RCC 7860 (cell line): ENCODE measurements at regions not wholly inside any gene's neighbourhood (a gene's known extent, or its start where the extent isn't known, plus 50 kb on each side); places are given as distances from the start of the nearest gene placed in this dataset.

ENCODE experiments used
- DNase-seq: peaks from one replicate; pipeline ENCODE4 v3.0.0-alpha.2; 2015; ENCODE audit warnings: low spot score
- FAIRE-seq: peaks from 2 replicates; lab custom pipeline; 2012; peaks lifted over from hg19 to GRCh38; lab: Jason Lieb, UNC

DNA sequence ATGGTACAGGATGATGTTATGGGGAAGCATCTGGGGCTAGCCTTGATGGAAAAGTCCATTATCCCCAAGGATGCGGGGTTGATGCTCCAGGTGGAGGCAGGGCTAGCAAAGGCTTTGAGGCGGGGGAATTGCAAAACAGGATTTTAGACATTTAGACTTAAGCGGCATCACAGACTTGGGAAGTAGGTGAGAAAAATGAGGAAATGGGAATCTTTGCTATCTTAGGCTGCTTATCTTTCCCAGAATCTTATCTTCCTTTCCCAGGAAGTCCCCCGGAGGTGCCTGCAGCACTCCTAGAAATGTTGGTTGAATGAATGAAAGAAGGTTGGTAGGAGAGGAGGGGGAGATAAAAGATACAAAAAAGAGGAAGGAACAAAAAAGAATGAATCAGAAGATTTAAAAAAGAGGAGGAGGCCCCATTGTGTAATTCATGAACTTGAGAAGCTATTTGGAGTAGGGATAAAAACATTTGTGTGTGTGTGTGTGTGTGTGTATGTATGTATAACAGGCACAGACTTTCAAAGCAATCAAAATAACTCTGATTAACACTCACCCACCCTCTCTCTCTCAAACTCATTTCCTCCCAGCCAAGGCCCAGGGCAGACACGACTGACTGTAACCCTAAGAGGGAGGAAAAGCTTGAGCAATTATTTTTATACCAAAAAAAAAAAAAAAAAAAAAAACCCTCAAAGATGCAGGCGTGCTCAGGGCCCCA is 62.5 kb upstream of the TBX3 start:
- no peak for FAIRE-seq
- DNase-seq, result no peak

DNA sequence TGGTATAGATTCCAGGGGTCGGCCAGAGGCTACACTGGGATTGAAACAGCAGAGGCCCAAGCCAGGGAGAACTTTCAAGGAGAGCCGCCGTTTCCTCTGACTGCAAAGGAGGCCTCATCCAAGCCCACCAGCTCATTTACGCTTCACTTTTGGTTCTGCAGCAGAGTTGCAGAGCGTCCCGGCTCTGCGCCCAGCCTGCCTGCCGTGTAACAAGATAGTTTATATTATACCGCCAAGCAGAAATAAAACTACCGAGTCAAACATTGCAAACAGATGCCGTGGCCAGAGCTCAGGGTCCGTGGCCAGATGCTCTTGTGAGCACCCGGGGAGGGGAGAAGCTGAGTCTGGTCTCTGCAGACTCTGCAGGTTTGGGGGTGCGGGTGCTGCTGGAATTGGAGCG is 60.7 kb upstream of the TBX3 start:
- no peak for DNase-seq
- FAIRE-seq, result no peak

DNA sequence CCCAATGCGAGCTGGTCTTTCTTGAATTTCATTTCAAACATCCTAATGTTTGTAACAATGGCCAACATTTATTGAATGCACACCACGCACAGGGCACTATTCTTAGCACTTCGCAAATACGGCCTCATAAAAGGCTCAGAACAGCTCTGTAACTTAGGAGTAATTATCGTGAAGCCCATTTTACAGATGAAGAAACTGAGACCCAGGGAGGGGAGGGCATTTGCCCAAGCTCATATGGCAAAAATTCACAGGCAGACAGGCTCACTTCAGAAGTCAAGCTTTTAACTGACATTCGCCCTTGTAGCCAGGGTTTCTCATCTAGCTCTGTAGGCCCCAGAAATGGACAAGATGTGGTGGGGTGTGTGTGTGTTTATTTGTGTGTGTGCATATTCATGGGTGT is 60.3 kb upstream of the TBX3 start:
- FAIRE-seq, result no peak
- no peak for DNase-seq

DNA sequence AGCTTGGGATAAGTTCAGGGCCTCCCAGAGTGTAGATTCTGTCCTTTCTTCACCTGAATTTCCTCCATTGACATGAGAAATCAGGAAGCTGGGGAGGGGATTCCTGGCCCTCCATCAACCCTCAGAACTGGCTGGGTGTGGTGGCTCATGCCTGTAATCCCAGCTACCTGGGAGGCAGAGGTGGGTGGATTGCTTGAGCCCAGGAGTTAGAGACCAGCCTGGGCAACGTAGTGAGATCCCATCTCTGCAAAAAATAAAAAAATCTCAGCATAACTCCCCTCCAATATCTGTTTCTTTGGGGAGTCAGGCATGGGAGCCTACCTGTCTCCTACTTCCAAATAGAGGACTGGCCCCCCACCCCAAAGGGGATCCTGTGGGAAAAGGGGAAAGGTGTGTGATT is 59.8 kb upstream of the TBX3 start:
- FAIRE-seq, result no peak
- DNase-seq, result no peak

DNA sequence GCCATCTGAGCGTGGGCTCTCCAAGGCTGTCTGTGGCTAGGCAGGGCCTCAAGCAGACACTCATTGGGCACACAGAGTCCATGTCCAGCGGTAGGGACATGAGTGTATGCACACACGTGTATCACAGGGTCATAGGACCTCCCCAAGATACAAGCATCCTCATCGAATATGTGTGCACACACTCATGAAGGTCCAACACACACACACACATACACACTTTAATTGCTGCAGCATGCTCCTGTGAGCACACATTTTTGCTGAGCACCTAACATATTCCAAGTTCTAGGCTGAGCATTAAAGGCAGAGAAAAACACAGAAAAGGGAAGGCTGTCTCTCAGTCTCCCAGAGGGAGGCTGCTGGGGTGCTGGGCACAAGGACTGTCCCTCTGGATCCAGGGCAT is 59.3 kb upstream of the TBX3 start:
- no peak for DNase-seq
- no peak for FAIRE-seq

DNA sequence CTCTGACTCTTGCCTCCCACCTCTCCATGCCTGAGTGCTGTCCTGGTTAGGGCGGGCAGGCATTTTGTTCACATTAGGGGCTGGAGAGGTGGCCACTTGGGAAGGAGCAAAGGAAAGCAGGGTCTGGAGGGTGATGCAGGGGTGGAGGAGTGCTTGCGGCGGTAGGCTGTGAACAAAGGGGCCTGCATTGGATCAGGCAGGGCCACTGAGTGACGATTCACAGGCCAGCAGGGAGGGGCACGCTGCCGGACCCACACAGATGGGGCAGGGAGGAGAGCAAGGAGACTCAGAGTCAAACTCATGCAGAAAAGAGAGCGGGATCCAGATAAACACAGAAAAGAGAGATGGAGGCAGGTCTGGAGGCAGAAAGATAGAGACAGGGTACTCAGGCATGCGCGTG is 58.4 kb upstream of the TBX3 start:
- DNase-seq (no peak), FAIRE-seq (no peak)

DNA sequence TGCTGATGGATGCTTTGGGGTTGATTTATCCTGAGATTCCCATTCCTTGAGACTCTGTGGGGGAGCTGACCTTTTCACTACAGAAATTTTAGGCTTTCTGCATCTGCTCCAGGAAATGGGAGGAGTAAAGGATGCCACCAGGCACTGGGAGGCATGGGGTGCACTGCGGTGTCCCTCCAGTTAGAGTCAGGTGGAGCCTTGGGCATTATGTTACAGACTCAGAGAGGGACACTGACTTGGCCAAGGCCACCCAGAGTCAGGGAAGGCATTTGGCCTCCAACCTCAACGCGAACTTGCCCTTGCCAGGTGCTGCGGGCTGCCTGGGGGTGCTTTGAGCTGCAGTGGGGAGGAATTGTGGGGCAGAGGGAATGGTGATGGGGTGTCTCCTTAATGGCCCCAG is 58.0 kb upstream of the TBX3 start:
- DNase-seq (no peak), FAIRE-seq (no peak)

DNA sequence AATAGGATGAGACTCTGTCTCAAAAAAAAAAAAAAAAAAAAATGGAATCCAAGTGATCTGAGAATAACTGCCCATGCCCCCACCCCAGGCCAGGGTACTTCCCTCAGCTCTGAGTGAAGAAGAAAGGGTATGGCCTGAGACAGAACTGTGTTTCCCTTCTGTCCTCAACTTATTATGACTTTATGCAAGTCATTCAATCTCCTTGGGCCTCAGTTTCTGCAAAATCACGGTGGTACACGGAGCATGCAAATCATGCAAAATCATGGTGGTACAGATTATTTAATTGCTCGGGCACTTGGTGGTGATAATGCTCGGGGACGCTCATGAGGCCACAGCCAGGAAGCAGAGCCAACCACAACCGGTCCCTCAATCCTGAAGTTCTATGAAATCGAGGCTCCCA is 56.5 kb upstream of the TBX3 start:
- no peak for DNase-seq
- no peak for FAIRE-seq

DNA sequence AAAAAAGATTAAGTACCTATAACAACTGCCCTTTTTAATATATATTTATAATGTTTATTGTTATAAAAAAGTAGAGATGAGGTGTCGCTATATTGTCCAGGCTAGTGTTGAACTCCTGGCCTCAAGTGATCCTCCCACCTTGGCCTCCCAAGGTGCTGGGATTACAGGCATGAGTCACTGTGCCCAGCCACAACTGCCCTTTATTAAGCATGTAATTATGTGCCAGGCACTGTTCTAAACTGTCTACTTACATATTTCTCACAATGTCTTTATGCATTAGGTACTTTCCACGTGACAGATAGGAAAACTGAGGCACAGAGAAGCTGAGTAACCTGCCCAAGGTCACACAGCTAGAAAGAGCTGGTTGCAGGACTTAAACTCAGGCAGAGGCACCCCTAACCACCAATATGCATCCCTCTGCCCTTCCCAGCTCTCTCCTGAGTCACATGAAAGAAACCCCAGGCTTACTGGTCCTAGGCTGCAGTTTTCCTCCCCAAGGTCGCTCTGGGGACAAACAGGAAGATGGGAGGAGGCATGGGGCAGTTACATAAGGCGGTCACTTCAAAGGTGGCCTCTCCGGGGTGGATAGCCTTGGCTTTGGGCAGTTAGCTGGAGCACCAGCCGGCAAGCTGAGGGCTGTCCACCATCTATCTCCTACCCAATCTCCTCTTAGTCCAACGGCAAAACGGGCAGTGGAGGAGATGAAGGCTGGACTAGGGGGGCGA is 54.6 kb upstream of the TBX3 start:
- FAIRE-seq (no peak), DNase-seq (no peak)

DNA sequence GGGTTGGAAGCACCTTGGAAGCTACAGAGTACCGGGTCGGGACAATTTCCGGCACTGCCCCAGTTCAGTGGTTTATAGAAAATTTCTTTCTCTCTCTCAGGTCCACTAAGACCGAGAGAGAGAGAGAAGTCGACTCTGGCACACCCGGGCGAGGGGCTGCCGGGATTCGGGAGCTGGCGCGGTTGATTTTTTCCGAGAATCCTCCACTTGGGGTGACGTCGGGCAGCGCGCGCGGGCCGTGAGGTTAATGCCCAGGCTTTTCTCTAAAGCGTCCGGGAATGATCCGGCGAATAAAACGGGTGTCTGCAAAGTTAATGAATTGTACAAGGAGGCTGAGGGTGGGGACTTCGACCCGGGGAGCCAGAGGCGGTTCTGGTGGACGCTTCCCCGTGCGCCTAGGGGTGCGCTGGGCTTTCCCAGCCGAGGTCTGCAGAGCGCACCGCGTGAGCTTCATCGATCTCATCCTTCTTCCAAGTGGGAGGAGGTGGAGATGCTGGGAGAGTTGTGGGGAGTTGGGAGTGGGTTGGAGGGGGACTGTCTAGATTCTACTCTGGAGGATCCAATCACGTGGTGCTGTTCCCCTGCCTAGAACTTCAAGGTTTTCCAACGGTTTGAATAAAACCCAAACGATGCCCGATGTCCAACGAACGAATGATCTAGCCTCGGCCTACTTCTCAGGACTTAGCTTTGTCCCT is 51.9 kb upstream of the TBX3 start:
- no peak for DNase-seq
- FAIRE-seq, result no peak

DNA sequence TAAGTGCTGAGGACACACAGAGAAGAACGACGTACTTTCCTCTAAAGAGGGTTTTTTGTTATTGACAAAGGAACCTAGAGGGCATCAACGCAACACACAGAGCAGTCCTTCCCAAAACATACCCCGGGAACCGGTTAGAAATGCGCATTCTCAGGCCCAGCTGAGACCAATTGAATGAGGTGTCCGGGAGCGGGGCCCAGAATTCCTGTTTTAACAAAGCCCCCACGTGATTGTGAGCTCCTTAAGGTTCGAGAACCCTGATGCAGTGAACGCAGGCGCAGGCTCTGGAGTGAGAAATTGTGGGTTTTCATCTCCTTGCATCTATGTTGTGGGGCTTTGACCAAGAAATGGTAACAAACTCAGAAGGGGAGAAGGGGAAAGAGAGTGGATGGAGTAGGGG is 51.0 kb upstream of the TBX3 start:
- FAIRE-seq, result no peak

DNA sequence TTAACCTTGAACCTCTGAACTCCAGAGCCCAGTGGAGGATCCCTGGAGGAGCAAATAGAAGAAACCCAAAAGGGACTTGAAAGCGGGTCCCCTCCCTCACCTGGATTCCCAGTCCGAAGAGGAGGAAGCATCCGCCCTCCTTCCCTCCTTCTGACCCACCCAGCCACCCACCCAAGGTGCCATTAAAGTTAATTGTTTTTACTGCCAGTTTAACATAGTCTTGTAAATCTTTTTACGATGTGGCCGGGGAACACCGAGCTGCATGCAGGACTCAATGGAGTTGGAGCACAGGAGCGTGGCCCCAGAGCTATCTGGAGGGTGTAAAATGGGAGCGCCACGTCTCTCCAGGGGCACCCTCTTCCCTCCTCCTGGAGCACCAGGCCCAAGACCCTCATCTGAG is 49.9 kb upstream of the TBX3 start:
- no peak for DNase-seq
- FAIRE-seq, result no peak

More for the DNA sequence above, 51.0 kb upstream of the TBX3 start:
- no peak for DNase-seq
